PC-9 (cell line): ENCODE measurements at regions not wholly inside any gene's neighbourhood (a gene's known extent, or its start where the extent isn't known, plus 50 kb on each side); places are given as distances from the start of the nearest gene placed in this dataset.

Experiments used
- BruUV-seq: library from RNA; stranded (reverse); fragments of 400-500 nt; replicated peaks from 2 replicates; lab custom pipeline; 2021; lab: Mats Ljungman, UMichigan
- CTCF ChIA-PET: fragments of 300-600 bp; sonication (Branson Sonifier 250); formaldehyde crosslinking; loops from one replicate; lab custom pipeline; 2022; ENCODE audit warnings: antibody characterized with exemption; lab: Charles Lee
- POLR2A ChIA-PET: fragments of 300-600 bp; sonication (Branson Sonifier 250); formaldehyde crosslinking; loops from one replicate; lab custom pipeline; 2022; ENCODE audit warnings: antibody characterized with exemption; ENCODE audit not compliant: unreplicated experiment; lab: Charles Lee
- DNase-seq, 2 experiments: peaks; one replicate each; pipeline versions ENCODE4 v3.0.0 to v3.0.0-alpha.2; 2015 to 2022; ENCODE audit warnings: mixed read lengths in 1 of 2
- H2AFZ ChIP-seq: fragments of 200-600 bp; sonication (generic); 2 replicates; pipeline ENCODE4 v1.8.1; 2017; ENCODE audit warnings: antibody characterized with exemption
- H3F3A ChIP-seq: fragments of 200-600 bp; sonication (generic); 2 replicates; pipeline ENCODE4 v1.8.1; 2017; ENCODE audit warnings: antibody characterized with exemption, mild to moderate bottlenecking, low read depth; ENCODE audit not compliant: insufficient read depth
- H3K27ac ChIP-seq: fragments of 200-600 bp; sonication (generic); 2 replicates; pipeline ENCODE4 v1.6.1; 2016; ENCODE audit warnings: mixed run types
- H3K27me3 ChIP-seq: fragments of 200-600 bp; sonication (generic); 2 replicates; pipeline ENCODE4 v1.6.1; 2016; ENCODE audit warnings: low read depth, mixed run types; ENCODE audit not compliant: insufficient read depth
- H3K36me3 ChIP-seq: fragments of 200-600 bp; sonication (generic); 2 replicates; pipeline ENCODE4 v1.6.1; 2016; ENCODE audit warnings: low read depth, mixed run types
- H3K4me1 ChIP-seq: fragments of 200-600 bp; sonication (generic); replicated peaks from 2 replicates; pipeline ENCODE4 v1.6.1; 2016; ENCODE audit warnings: mixed run types; ENCODE audit not compliant: insufficient read depth
- H3K4me2 ChIP-seq: fragments of 200-600 bp; sonication (generic); 2 replicates; pipeline ENCODE4 v1.6.1; 2017; ENCODE audit warnings: mixed run types
- H3K4me3 ChIP-seq: fragments of 200-600 bp; sonication (generic); 2 replicates; pipeline ENCODE4 v1.6.1; 2016; ENCODE audit warnings: mixed run types
- H3K79me2 ChIP-seq: fragments of 200-600 bp; sonication (generic); 2 replicates; pipeline ENCODE4 v1.6.1; 2017; ENCODE audit warnings: low read depth, mixed run types
- H3K9me2 ChIP-seq: fragments of 200-600 bp; sonication (generic); 2 replicates; pipeline ENCODE4 v1.8.1; 2017; ENCODE audit warnings: mild to moderate bottlenecking; ENCODE audit not compliant: insufficient read depth
- H3K9me3 ChIP-seq: fragments of 200-600 bp; sonication (generic); 2 replicates; pipeline ENCODE4 v1.8.1; 2016; ENCODE audit warnings: low read depth; ENCODE audit not compliant: insufficient read depth
- H4K20me1 ChIP-seq: fragments of 200-600 bp; sonication (generic); 2 replicates; pipeline ENCODE4 v1.8.1; 2017; ENCODE audit not compliant: insufficient read depth
- CTCF ChIP-seq: fragments of 200-600 bp; sonication (generic); conservative IDR thresholded peaks from 2 replicates; pipeline ENCODE4 v1.6.1; 2017; ENCODE audit warnings: mixed run types, antibody characterized with exemption, mild to moderate bottlenecking, moderate library complexity
- EZH2 ChIP-seq: fragments of 200-600 bp; sonication (generic); IDR thresholded peaks from 2 replicates; pipeline ENCODE4 v1.8.0; 2017; ENCODE audit warnings: antibody characterized with exemption, low read depth
- intact Hi-C: fragments of 100-400 bp; cut with micrococcal nuclease; formaldehyde crosslinking; loops from one replicate; pipeline ENCODE4 v1.10.0; 2022; ENCODE audit not compliant: unreplicated experiment

DNA sequence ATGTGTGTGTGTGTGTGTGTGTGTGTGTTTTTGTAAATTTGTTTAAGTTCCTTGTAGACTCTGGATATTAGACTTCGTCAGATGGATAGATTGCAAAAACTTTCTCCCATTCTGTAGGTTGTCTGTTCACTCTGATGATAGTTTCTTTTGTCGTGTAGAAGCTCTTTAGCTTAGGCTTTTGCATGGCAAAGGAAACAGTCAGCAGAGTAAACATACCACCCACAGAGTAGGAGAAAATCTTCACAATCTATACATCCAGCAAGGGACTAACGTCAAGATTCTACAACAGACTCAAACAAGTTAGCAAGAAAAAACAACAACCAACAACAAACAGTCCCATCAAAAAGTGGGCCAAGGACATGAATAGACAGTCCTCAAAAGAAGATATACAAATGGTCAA lies 336.7 kb upstream of the ATP5MC3 start:
- Histone ChIP-seq H3K79me2 (no peaks in the 10 kb centered on the region), H3K9me2 (no peaks in the 10 kb centered on the region), H2AFZ (no peak overlapping the region), H3K4me3 (no peak overlapping the region), H3K27me3 (peaks cover 5% of the 10 kb centered on the region; the same call in 1 of the 2 replicates), H4K20me1 (no peaks in the 10 kb centered on the region), H3K4me1 (no peaks in the 10 kb centered on the region), H3K27ac (no peak overlapping the region), H3F3A (no peaks in the 10 kb centered on the region), H3K4me2 (no peak overlapping the region), H3K9me3 (no peaks in the 10 kb centered on the region), H3K36me3 (no peaks in the 10 kb centered on the region)
- no peak for DNase-seq
- CTCF ChIA-PET, result no interaction called here
- intact Hi-C loops, result no loop called here
- POLR2A ChIA-PET, result no interaction called here
- no TSS peak for BruUV-seq
- TF ChIP-seq CTCF (no peak), EZH2 (no peak)

GRCh38 chr2:175516555-175516954 lies 335.0 kb upstream of the ATP5MC3 start:
- H3K9me2 ChIP-seq, result no peaks in the 10 kb centered on the region
- BruUV-seq, result no TSS peak
- H3K79me2 ChIP-seq, result no peaks in the 10 kb centered on the region
- peaks cover 5% of the 10 kb centered on the region; the same call in 1 of the 2 replicates for H3K27me3 ChIP-seq
- H3K9me3 ChIP-seq, result no peaks in the 10 kb centered on the region; the same call in 1 of the 2 replicates
- no peak for DNase-seq
- intact Hi-C loops, result no loop called here
- no peak overlapping the region for H3K27ac ChIP-seq
- H3K4me2 ChIP-seq, result no peak overlapping the region
- no peaks in the 10 kb centered on the region for H3F3A ChIP-seq
- no peaks in the 10 kb centered on the region for H4K20me1 ChIP-seq
- H2AFZ ChIP-seq, result no peak overlapping the region
- CTCF ChIA-PET, result no interaction called here
- no peaks in the 10 kb centered on the region for H3K4me1 ChIP-seq
- H3K36me3 ChIP-seq, result no peaks in the 10 kb centered on the region
- H3K4me3 ChIP-seq, result no peak overlapping the region
- POLR2A ChIA-PET, result no interaction called here
- TF ChIP-seq EZH2, result no peak
- no peak for TF ChIP-seq CTCF

GRCh38 chr2:175500255-175500654 lies 318.7 kb upstream of the ATP5MC3 start:
- BruUV-seq, result no TSS peak
- H3K27me3 ChIP-seq, result no peaks in the 10 kb centered on the region

More at GRCh38 chr2:175500255-175500654, 318.7 kb upstream of the ATP5MC3 start:
- Histone ChIP-seq H3F3A (no peaks in the 10 kb centered on the region), H3K4me1 (no peaks in the 10 kb centered on the region), H3K4me2 (no peak overlapping the region), H3K4me3 (no peak overlapping the region), H4K20me1 (no peaks in the 10 kb centered on the region), H3K79me2 (no peaks in the 10 kb centered on the region), H2AFZ (no peak overlapping the region), H3K9me3 (no peaks in the 10 kb centered on the region), H3K9me2 (peaks cover 5% of the 10 kb centered on the region; the same call in 1 of the 2 replicates), H3K27ac (no peak overlapping the region), H3K36me3 (no peaks in the 10 kb centered on the region)
- DNase-seq, result no peak
- TF ChIP-seq CTCF (no peak), EZH2 (no peak)
- CTCF ChIA-PET, result no interaction called here
- POLR2A ChIA-PET, result no interaction called here
- intact Hi-C loops, result no loop called here
